ENCODE measurements at regions not wholly inside any gene's neighbourhood (a gene's known extent, or its start where the extent isn't known, plus 50 kb on each side); places are given as distances from the start of the nearest gene placed in this dataset.

- TF ChIP-seq POLR2AphosphoS5 (IDR thresholded peaks at IDR 0.05; ENCODE audit: borderline replicate concordance, low read depth, low read length) (no peak), FOXP2 (optimal IDR thresholded peaks at IDR 0.05; ENCODE audit: control extremely low read depth, extremely low read length, insufficient read depth) (no peak), EZH2 (IDR thresholded peaks at IDR 0.05) (no peak)
Measured at GRCh38 chr4:125021189-125021588, 293.6 kb upstream of the FAT4 start.
